CD4-positive, alpha-beta T cell (primary cell): ENCODE measurements at regions not wholly inside any gene's neighbourhood (a gene's known extent, or its start where the extent isn't known, plus 50 kb on each side); places are given as distances from the start of the nearest gene placed in this dataset.

Experiments
- ATAC-seq: fragments of 200-7000 bp; cut with Tn5 transposase; one replicate; pipeline ENCODE4 v1.10.0; 2022; ENCODE audit warnings: mild to moderate bottlenecking; ENCODE audit not compliant: poor library complexity
- CTCF ChIA-PET: fragments of 350-600 bp; sonication (Branson Sonifier 250); formaldehyde crosslinking; loops from one replicate; lab custom pipeline; 2021; ENCODE audit warnings: antibody characterized with exemption, inconsistent platforms; lab: Charles Lee
- POLR2A ChIA-PET: fragments of 350-600 bp; sonication (Branson Sonifier 250); formaldehyde crosslinking; loops from one replicate; lab custom pipeline; 2021; ENCODE audit warnings: antibody characterized with exemption, inconsistent platforms; lab: Charles Lee
- DNase-seq, 14 experiments: peaks; one replicate each; pipeline ENCODE4 v3.0.0-alpha.2; 2013 to 2020; ENCODE audit warnings: mixed read lengths in 2 of 14
- H3K27ac ChIP-seq, 2 donors: one replicate each; pipeline versions ENCODE4 v1.5.1 to v1.7.0; 2013; ENCODE audit warnings: low read length in 2 of 2, low read depth in 1 of 2, mild to moderate bottlenecking in 1 of 2
- H3K27me3 ChIP-seq, 2 experiments: 1 replicate in 1 of 2; 2 replicates in 1 of 2; pipeline versions ENCODE4 v1.6.1 to v1.7.0; 2013; ENCODE audit warnings: low read length in 2 of 2, control low read depth in 1 of 2, mild to moderate bottlenecking in 1 of 2, moderate library complexity in 1 of 2; ENCODE audit not compliant: insufficient read depth in 2 of 2, control insufficient read depth in 1 of 2
- H3K36me3 ChIP-seq: one replicate; pipeline ENCODE4 v1.6.1; 2013; ENCODE audit warnings: low read length, control low read depth; ENCODE audit not compliant: insufficient read depth
- H3K4me1 ChIP-seq: one replicate; pipeline ENCODE4 v1.6.1; 2013; ENCODE audit warnings: low read length, control low read depth; ENCODE audit not compliant: insufficient read depth
- H3K4me3 ChIP-seq: one replicate; pipeline ENCODE4 v1.5.1; 2013; ENCODE audit warnings: mild to moderate bottlenecking, low read length, moderate library complexity
- H3K9me3 ChIP-seq, 2 experiments: 1 replicate in 1 of 2; 2 replicates in 1 of 2; pipeline versions ENCODE4 v1.6.1 to v1.7.0; 2013; ENCODE audit warnings: low read length in 2 of 2, mild to moderate bottlenecking in 2 of 2, control low read depth in 1 of 2, moderate library complexity in 1 of 2; ENCODE audit not compliant: control insufficient read depth in 1 of 2, insufficient read depth in 1 of 2
- H3K27ac Mint-ChIP-seq: one replicate; pipeline ENCODE4 v1.8.0; 2020; ENCODE audit warnings: mixed read lengths
- H3K27me3 Mint-ChIP-seq: one replicate; pipeline ENCODE4 v1.8.0; 2021; ENCODE audit warnings: mixed read lengths
- H3K36me3 Mint-ChIP-seq: one replicate; pipeline ENCODE4 v1.8.0; 2021; ENCODE audit warnings: low read depth, mixed read lengths
- H3K4me1 Mint-ChIP-seq: one replicate; pipeline ENCODE4 v1.8.0; 2021; ENCODE audit warnings: low read depth, mixed read lengths
- H3K4me3 Mint-ChIP-seq: one replicate; pipeline ENCODE4 v1.8.0; 2020; ENCODE audit warnings: mild to moderate bottlenecking, mixed read lengths
- H3K9me3 Mint-ChIP-seq: one replicate; pipeline ENCODE4 v1.8.0; 2020; ENCODE audit warnings: mixed read lengths
- CTCF ChIP-seq: fragments of 200-600 bp; IDR thresholded peaks from one replicate; pipeline ENCODE4 v1.8.0; 2022; ENCODE audit warnings: antibody characterized with exemption, mild to moderate bottlenecking
- intact Hi-C, 2 experiments: fragments of 100-400 bp; cut with DNase I in 1 of 2; cut with micrococcal nuclease in 1 of 2; formaldehyde crosslinking; loops; one replicate each; pipeline versions ENCODE4 v1.15.1 to v1.9.0; 2023 to 2025; cut with DNase I, micrococcal nuclease

GRCh38 chr4:153970169-153970568 is 181.3 kb upstream of the SFRP2 start:
- Histone ChIP-seq H3K9me3 (peaks cover 5 to 8% of the 10 kb centered on the region in 2 experiments), H3K36me3 (no peaks in the 10 kb centered on the region), H3K27me3 (no peaks in the 10 kb centered on the region), H3K4me1 (no peaks in the 10 kb centered on the region), H3K4me3 (no peak overlapping the region), H3K27ac (no peak overlapping the region)
- H3K36me3 Mint-ChIP-seq = peaks cover 11% of the 10 kb centered on the region
- intact Hi-C loops = no loop called here
- no peak for TF ChIP-seq CTCF
- ChIA-PET CTCF (no interaction called here), POLR2A (no interaction called here)
- DNase-seq = no peak
- no peak for ATAC-seq
- no peak overlapping the region for H3K27ac Mint-ChIP-seq
- H3K4me3 Mint-ChIP-seq = no peak overlapping the region
- no peaks in the 10 kb centered on the region for H3K4me1 Mint-ChIP-seq
- H3K27me3 Mint-ChIP-seq = no peaks in the 10 kb centered on the region
- peaks cover 5% of the 10 kb centered on the region for H3K9me3 Mint-ChIP-seq

- CTCF ChIA-PET = no interaction called here
Observed at GRCh38 chr4:153969542-153969941, 180.7 kb upstream of the SFRP2 start.

GRCh38 chr4:153966641-153967040 is 177.8 kb upstream of the SFRP2 start:
- H3K9me3 Mint-ChIP-seq = no peaks in the 10 kb centered on the region
- no peaks in the 10 kb centered on the region for H3K36me3 ChIP-seq
- ATAC-seq (no peak), DNase-seq (no peak)
- no peak overlapping the region for H3K27ac Mint-ChIP-seq
- H3K4me1 ChIP-seq = peaks cover 3% of the 10 kb centered on the region
- no peak overlapping the region for H3K4me3 ChIP-seq
- intact Hi-C loops = no loop called here
- H3K4me3 Mint-ChIP-seq = no peak overlapping the region
- no peaks in the 10 kb centered on the region for H3K36me3 Mint-ChIP-seq
- H3K27me3 ChIP-seq = no peaks in the 10 kb centered on the region
- no peaks in the 10 kb centered on the region for H3K9me3 ChIP-seq
- H3K27ac ChIP-seq = no peak overlapping the region
- no peaks in the 10 kb centered on the region for H3K27me3 Mint-ChIP-seq
- no peaks in the 10 kb centered on the region for H3K4me1 Mint-ChIP-seq
- POLR2A ChIA-PET = no interaction called here
- CTCF ChIA-PET = no interaction called here
- no peak for TF ChIP-seq CTCF

More at GRCh38 chr4:153969542-153969941, 180.7 kb upstream of the SFRP2 start:
- Mint-ChIP-seq H3K36me3 (peaks cover 7% of the 10 kb centered on the region), H3K4me1 (no peaks in the 10 kb centered on the region), H3K4me3 (no peak overlapping the region), H3K27ac (no peak overlapping the region), H3K27me3 (no peaks in the 10 kb centered on the region), H3K9me3 (peaks cover 4% of the 10 kb centered on the region)
- Histone ChIP-seq H3K36me3 (no peaks in the 10 kb centered on the region), H3K27ac (no peak overlapping the region), H3K27me3 (no peaks in the 10 kb centered on the region), H3K4me1 (no peaks in the 10 kb centered on the region), H3K4me3 (no peak overlapping the region), H3K9me3 (peaks cover 3% of the 10 kb centered on the region in 2 experiments)
- intact Hi-C loops = no loop called here
- ATAC-seq (no peak), DNase-seq (no peak)
- TF ChIP-seq CTCF = no peak
- POLR2A ChIA-PET = no interaction called here
